K562 (cell line): ENCODE measurements at regions not wholly inside any gene's neighbourhood (a gene's known extent, or its start where the extent isn't known, plus 50 kb on each side); places are given as distances from the start of the nearest gene placed in this dataset.

Experiments used
- ATAC-seq: fragments of 200-7000 bp; cut with Tn5 transposase; 3 replicates; pipeline ENCODE4 v1.9.1; 2020; ENCODE audit warnings: moderate library complexity
- BruUV-seq: library from RNA; stranded (reverse); fragments of 400-500 nt; replicated peaks from 2 replicates; lab custom pipeline; 2021; lab: Mats Ljungman, UMichigan
- CTCF ChIA-PET: fragments of 300-600 bp; formaldehyde crosslinking; extraction: SDS; loops from one replicate; lab custom pipeline; 2021; ENCODE audit warnings: low intra/inter-chr PET ratio; lab: Yijun Ruan, JAX
- POLR2A ChIA-PET: fragments of 300-600, 350-650 bp; sonication (Branson Sonifier 250); formaldehyde crosslinking; extraction: SDS; loops from one replicate; lab custom pipeline; 2021; ENCODE audit warnings: antibody characterized with exemption, inconsistent platforms; lab: Yijun Ruan, JAX
- DNase-seq, 4 experiments: peaks; one replicate each; pipeline versions ENCODE4 v3.0.0 to v3.0.0-alpha.2; 2011 to 2018; ENCODE audit warnings: low spot score in 3 of 4, mixed read lengths in 3 of 4; ENCODE audit errors: extremely low read depth in 1 of 4
- FAIRE-seq: peaks from 2 replicates; lab custom pipeline; 2011; peaks lifted over from hg19 to GRCh38; lab: Jason Lieb, UNC
- H2AFZ ChIP-seq: 2 replicates; pipeline ENCODE4 v1.6.0; 2011; ENCODE audit warnings: low read depth, low read length, control low read depth, inconsistent platforms
- H3K27ac ChIP-seq: fragments of 200-600 bp; 3 replicates; pipeline ENCODE4 v1.8.0; 2011; ENCODE audit warnings: low read depth, mild to moderate bottlenecking, control low read depth, inconsistent platforms, low read length, moderate library complexity, mixed read lengths; ENCODE audit errors: extremely low read depth
- H3K27me3 ChIP-seq, 2 experiments: fragments of 300-600 bp in 1 of 2; 2 replicates in 1 of 2; 3 replicates in 1 of 2; pipeline versions ENCODE4 v1.6.0 to v1.8.0; 2011; ENCODE audit warnings: inconsistent platforms in 2 of 2, low read length in 2 of 2, mild to moderate bottlenecking in 1 of 2, mixed read lengths in 1 of 2, moderate library complexity in 1 of 2; ENCODE audit not compliant: control insufficient read depth in 2 of 2, insufficient read depth in 2 of 2
- H3K36me3 ChIP-seq: fragments of 300-600 bp; 3 replicates; pipeline ENCODE4 v1.8.0; 2011; ENCODE audit warnings: mild to moderate bottlenecking, low read length, inconsistent platforms; ENCODE audit not compliant: control insufficient read depth, insufficient read depth
- H3K4me1 ChIP-seq, 2 experiments: fragments of 200-600 bp in 1 of 2; replicated peaks in 1 of 2; 2 replicates in 1 of 2; 3 replicates in 1 of 2; pipeline versions ENCODE4 v1.5.1 to v1.8.0; 2011; ENCODE audit warnings: inconsistent platforms in 2 of 2, low read length in 2 of 2, mild to moderate bottlenecking in 1 of 2, mixed read lengths in 1 of 2, moderate library complexity in 1 of 2; ENCODE audit not compliant: control insufficient read depth in 2 of 2, insufficient read depth in 2 of 2
- H3K4me2 ChIP-seq: 2 replicates; pipeline ENCODE4 v1.6.1; 2011; ENCODE audit warnings: low read length, control low read depth, inconsistent platforms, mixed read lengths; ENCODE audit not compliant: insufficient read depth
- H3K4me3 ChIP-seq: fragments of 200-600 bp; sonication (generic), shearing (Covaris generic); 2 replicates; pipeline ENCODE4 v1.5.1; 2016; ENCODE audit warnings: control low read depth, inconsistent platforms
- H3K79me2 ChIP-seq: fragments of 200-600 bp; 3 replicates; pipeline ENCODE4 v1.8.0; 2011; ENCODE audit warnings: low read length, inconsistent platforms; ENCODE audit not compliant: control insufficient read depth, insufficient read depth
- H3K9ac ChIP-seq, 2 experiments: 2 replicates each; pipeline versions ENCODE4 v1.6.0 to v1.6.1; 2011; ENCODE audit warnings: low read depth in 2 of 2, low read length in 2 of 2, control low read depth in 1 of 2, inconsistent platforms in 1 of 2, mild to moderate bottlenecking in 1 of 2, mixed read lengths in 1 of 2; ENCODE audit not compliant: insufficient read depth in 1 of 2
- H3K9me1 ChIP-seq: one replicate; pipeline ENCODE4 v1.6.0; 2011; ENCODE audit warnings: inconsistent platforms, mild to moderate bottlenecking, low read length, moderate library complexity; ENCODE audit not compliant: control insufficient read depth, insufficient read depth
- H3K9me3 ChIP-seq: replicated peaks from 2 replicates; pipeline ENCODE4 v1.5.1; 2011; ENCODE audit warnings: low read depth, low read length, inconsistent platforms; ENCODE audit not compliant: control insufficient read depth, insufficient read depth
- H4K20me1 ChIP-seq: replicated peaks from 2 replicates; pipeline ENCODE4 v1.6.1; 2011; ENCODE audit warnings: low read length, inconsistent platforms, mixed read lengths; ENCODE audit not compliant: control insufficient read depth, insufficient read depth
- HCFC1 ChIP-seq: IDR thresholded peaks from 2 replicates; pipeline ENCODE4 v1.6.1; 2012; ENCODE audit warnings: low read depth, low read length, improper control_type of control experiment
- HMGXB4 ChIP-seq: sonication (generic); formaldehyde crosslinking; IDR thresholded peaks from 2 replicates; pipeline ENCODE4 v1.8.1; 2023; ENCODE audit warnings: mild to moderate bottlenecking, missing genetic modification reagents
- JUNB ChIP-seq: fragments of 450-650 bp; formaldehyde crosslinking; conservative IDR thresholded peaks from 2 replicates; pipeline ENCODE4 v1.4.0; 2020; ENCODE audit warnings: mild to moderate bottlenecking
- NCOA1 ChIP-seq: fragments of 450-650 bp; IDR thresholded peaks from 2 replicates; pipeline ENCODE4 v1.6.1; 2016; ENCODE audit warnings: low read depth
- NFE2L1 ChIP-seq: fragments of 450-650 bp; IDR thresholded peaks from 2 replicates; pipeline ENCODE4 v1.6.1; 2016; ENCODE audit warnings: missing genetic modification characterization, low read depth, mild to moderate bottlenecking, missing compliant biosample characterization, moderate library complexity, borderline replicate concordance
- OTX1 ChIP-seq: fragments of 450-650 bp; formaldehyde crosslinking; IDR thresholded peaks from 2 replicates; pipeline ENCODE4 v1.4.0; 2022; ENCODE audit warnings: mild to moderate bottlenecking
- PPARD ChIP-seq: fragments of 250-450 bp; sonication (Bioruptor Pico); IDR thresholded peaks from 2 replicates; pipeline ENCODE4 v1.8.0; 2022; ENCODE audit warnings: inconsistent platforms, mild to moderate bottlenecking, moderate library complexity
- ZNF57 ChIP-seq: fragments of 450-650 bp; formaldehyde crosslinking; IDR thresholded peaks from 2 replicates; pipeline ENCODE4 v1.4.0; 2020; ENCODE audit warnings: mild to moderate bottlenecking, moderate library complexity
- WGBS: fragments of 100-300 bp; shearing (Covaris generic); methylation state at CpG from one replicate; pipeline ENCODE4 v1.1.6; 2016; ENCODE audit warnings: low coverage, mixed read lengths; ENCODE audit not compliant: insufficient coverage; ENCODE audit errors: missing lambda C conversion rate; 5-methylcytosine and 5-hydroxymethylcytosine counted together
- in situ Hi-C: fragments of 300-500 bp; cut with MboI; formaldehyde crosslinking; loops from 4 replicates; pipeline ENCODE4 v1.15.0; 2018; ENCODE audit warnings: inconsistent platforms, mixed read lengths
- intact Hi-C: fragments of 100-400 bp; cut with micrococcal nuclease; formaldehyde crosslinking; loops from 2 replicates; pipeline ENCODE4 v1.14.2; 2022
- TF ChIP-seq, protein P1 (sequence below): sonication (generic); formaldehyde crosslinking; IDR thresholded peaks from 2 replicates; pipeline ENCODE4 v1.8.0; 2023; ENCODE audit warnings: mild to moderate bottlenecking, missing genetic modification reagents

GRCh38 chr7:113464096-113464855 is 345.9 kb upstream of the SMIM30 start (continued):
- TF ChIP-seq HMGXB4 (CRISPR knock-in tag) (no peak), HCFC1 (no peak)
- TF ChIP-seq, all 486 proteins: peak for 0

DNA sequence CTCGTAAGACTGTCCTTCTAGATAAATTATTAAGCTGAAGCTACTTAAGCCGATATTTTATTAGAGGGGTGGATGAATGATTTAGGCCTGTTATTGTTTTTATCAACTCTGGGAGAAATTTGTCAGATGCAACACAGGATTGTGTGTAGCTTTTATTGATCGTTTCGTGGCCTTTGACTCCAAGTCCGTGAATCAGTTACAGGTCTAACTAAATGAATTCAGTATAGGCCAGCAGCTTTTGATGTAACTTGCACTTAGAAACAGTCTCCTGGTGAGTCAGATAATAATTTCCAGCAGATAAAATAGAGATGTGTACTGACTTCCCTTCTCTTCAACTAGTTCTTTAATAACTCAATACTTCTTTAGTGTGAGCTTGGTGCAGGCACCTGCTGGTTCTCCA is 341.7 kb upstream of the SMIM30 start:
- Histone ChIP-seq H3K4me3 (no peak overlapping the region), H3K27ac (no peak overlapping the region), H3K9ac (no peak overlapping the region), H4K20me1 (no peaks in the 10 kb centered on the region), H3K27me3 (no peaks in the 10 kb centered on the region), H3K79me2 (no peaks in the 10 kb centered on the region), H3K9me1 (no peaks in the 10 kb centered on the region), H3K9me3 (no peaks in the 10 kb centered on the region), H3K4me2 (no peak overlapping the region), H3K36me3 (no peaks in the 10 kb centered on the region), H3K4me1 (no peaks in the 10 kb centered on the region), H2AFZ (no peak overlapping the region)
- ATAC-seq (no peak), DNase-seq (no peak), FAIRE-seq (no peak)
- in situ Hi-C loops: no loop called here
- POLR2A ChIA-PET: no interaction called here
- BruUV-seq: no TSS peak
- intact Hi-C loops: no loop called here
- no peak for TF ChIP-seq ZNF57 (CRISPR knock-in tag)
- no peak for TF ChIP-seq NFE2L1
- TF ChIP-seq OTX1 (CRISPR knock-in tag): no peak
- no peak for TF ChIP-seq PPARD (CRISPR knock-in tag)
- TF ChIP-seq, protein P1, sequence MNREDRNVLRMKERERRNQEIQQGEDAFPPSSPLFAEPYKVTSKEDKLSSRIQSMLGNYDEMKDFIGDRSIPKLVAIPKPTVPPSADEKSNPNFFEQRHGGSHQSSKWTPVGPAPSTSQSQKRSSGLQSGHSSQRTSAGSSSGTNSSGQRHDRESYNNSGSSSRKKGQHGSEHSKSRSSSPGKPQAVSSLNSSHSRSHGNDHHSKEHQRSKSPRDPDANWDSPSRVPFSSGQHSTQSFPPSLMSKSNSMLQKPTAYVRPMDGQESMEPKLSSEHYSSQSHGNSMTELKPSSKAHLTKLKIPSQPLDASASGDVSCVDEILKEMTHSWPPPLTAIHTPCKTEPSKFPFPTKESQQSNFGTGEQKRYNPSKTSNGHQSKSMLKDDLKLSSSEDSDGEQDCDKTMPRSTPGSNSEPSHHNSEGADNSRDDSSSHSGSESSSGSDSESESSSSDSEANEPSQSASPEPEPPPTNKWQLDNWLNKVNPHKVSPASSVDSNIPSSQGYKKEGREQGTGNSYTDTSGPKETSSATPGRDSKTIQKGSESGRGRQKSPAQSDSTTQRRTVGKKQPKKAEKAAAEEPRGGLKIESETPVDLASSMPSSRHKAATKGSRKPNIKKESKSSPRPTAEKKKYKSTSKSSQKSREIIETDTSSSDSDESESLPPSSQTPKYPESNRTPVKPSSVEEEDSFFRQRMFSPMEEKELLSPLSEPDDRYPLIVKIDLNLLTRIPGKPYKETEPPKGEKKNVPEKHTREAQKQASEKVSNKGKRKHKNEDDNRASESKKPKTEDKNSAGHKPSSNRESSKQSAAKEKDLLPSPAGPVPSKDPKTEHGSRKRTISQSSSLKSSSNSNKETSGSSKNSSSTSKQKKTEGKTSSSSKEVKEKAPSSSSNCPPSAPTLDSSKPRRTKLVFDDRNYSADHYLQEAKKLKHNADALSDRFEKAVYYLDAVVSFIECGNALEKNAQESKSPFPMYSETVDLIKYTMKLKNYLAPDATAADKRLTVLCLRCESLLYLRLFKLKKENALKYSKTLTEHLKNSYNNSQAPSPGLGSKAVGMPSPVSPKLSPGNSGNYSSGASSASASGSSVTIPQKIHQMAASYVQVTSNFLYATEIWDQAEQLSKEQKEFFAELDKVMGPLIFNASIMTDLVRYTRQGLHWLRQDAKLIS (CRISPR knock-in tag): no peak
- no peak for TF ChIP-seq JUNB
- TF ChIP-seq NCOA1: no peak
- under 1% methylated on average over 5 of the region's 5 CpGs for WGBS
- CTCF ChIA-PET: no interaction called here
